SHP77 (cell line): ENCODE measurements at regions not wholly inside any gene's neighbourhood (a gene's known extent, or its start where the extent isn't known, plus 50 kb on each side); places are given as distances from the start of the nearest gene placed in this dataset.

ENCODE experiments used
- DNase-seq, 2 experiments: peaks; one replicate each; lab custom pipeline; 2025; lab: John Stamatoyannopoulos, UW

- DNase-seq: no peak
Observed at GRCh38 chr13:34312578-34312977, 494.6 kb downstream of the RFC3 start.

GRCh38 chr13:34320084-34320483 lies 502.1 kb downstream of the RFC3 start:
- DNase-seq: no peak

DNA sequence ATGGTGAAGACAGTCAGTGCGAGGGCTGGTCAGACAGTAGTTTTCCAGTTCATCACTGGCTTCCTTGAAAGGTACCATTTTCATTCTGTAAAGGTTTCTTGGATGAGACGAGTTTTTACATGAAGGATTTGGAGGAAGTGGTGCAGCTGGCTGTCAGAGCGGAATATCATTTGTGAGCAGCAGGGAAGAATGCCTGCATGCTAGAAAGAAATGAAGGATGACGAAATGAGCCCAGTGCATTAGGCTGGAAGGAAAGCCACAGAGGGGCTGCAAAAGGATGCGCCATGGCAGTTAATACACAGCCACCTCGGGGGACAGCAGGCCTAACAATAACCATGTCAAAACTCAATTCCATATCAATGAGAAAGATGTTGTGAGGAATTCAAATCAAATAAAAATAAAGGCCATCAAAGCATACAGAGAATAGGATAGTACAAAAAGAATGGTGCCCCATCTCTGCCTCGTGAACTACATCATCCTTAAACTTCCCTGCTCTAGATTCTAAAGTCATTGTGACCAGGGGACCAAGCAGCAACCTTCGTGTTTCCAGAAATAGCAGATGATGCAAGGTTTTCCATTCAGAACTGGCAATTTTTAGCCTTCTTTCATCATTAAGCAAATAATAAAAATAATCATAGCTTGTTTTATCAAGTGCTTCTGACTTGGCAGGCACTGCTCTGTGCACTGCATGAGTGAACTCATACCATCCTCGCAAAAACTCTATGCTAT lies 504.2 kb downstream of the RFC3 start:
- no peak for DNase-seq

GRCh38 chr13:34322743-34323074 lies 504.8 kb downstream of the RFC3 start:
- no peak for DNase-seq

DNA sequence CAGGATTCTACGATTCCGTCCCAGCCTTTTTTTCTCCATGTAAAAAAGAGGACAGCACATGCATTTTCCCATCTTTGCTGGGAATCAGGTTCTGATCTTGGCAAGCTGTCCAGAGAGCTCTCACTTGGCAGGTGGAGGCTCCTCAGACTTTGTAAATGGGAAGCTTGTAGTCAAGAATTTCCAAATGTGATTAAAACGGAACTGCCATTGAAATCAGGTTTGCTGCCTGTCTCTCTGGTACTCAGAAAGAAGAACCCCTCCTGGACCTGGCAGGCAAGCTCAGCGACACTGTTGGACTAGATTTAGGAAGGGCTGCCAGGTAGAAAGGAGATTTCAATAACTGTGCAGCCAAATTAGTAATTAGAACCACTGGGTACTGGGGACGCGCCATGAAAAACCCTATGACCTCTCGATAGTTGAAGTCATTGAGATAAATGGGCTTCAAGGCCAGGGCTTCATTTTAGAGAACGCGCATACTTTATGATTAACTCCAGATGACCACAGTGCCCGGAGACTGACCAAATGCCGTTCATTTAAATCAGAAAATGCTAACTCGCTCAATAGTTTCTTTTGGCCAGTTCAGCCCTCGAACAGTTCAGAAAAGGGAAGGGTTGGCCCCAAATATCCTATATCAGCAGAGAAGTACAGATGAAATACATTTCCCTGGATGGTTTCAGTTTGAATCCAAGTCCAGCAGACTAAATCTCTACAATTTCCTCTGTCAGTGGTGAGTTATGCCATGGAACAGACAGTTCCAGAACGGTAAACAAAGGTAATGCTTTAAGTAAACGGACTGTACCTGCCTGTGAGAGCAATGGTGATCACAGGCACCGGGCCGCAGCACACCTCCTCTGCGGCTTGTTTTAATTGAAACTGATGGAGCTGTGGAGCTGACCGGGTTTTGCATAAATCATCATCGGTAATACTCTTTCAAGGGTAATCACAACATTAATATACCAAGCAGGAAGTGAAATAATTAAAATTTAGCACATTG lies 517.4 kb downstream of the RFC3 start:
- no peak for DNase-seq

GRCh38 chr13:34338102-34338501 lies 520.2 kb downstream of the RFC3 start:
- no peak for DNase-seq

DNA sequence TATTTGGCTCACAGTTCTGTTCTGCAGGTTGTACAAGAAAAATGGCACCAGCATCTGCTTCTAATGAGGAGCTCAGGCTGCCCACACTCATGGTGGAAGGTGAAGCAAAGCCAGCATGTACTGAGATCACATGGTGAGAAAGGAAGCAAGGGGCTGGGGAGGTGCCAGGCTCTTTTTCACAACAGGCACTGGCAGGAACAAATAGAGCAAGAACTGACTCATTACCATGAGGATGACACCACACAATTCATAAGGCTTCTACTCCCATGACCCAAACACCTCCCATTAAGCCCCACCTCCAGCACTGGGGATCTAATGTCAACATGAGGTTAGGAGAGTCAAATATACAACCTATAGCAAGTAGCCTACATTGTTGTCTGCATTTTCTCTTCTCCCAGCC lies 522.6 kb downstream of the RFC3 start:
- DNase-seq: peak in 1 of 2 experiments; percentile 1

DNA sequence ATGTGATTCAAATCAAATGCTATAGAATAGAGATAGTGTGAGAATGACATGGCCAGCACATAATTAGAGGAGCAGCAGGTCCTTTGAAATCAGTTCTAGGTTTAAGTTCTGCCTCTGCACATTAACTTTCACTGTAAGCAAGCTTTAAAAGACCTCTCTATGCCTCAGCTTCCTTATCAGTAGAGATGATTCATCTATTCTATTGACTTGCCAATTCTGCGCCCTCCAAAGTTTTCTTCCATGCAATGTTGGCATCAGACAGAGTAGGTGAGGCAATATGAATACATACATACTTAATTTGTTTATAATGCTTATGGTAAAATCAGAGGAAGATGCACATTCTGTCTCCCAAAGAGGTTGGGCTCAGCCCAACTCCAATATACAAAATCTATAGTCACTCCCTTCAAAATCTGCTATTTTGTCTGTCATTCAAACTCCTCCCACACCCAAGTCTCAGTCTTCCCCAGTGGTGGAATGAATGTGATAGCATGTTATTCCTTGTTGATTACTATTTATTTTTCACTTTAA lies 525.5 kb downstream of the RFC3 start:
- DNase-seq: no peak

DNA sequence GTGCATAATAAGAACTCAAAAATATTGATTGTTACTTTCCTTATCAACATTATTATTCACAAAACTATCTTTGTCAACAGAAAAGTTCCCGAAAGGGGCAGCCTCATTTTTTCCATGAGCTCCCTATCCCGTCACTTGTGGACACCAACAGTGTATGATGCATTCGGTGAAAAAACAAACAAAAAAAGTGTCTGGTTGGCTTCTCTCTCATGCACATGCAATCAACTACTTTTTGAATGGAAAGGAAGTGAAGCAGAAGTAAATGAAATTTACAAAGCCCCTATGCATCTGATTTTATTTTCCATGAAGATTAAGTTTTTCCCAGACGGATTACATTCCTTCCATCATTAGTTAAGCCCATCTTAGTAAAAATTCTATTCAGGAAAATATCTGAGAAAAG lies 526.9 kb downstream of the RFC3 start:
- no peak for DNase-seq

GRCh38 chr13:34345258-34345965 lies 527.5 kb downstream of the RFC3 start:
- DNase-seq: no peak

- DNase-seq: no peak
Observed at GRCh38 chr13:34346626-34347025, 528.7 kb downstream of the RFC3 start.

DNA sequence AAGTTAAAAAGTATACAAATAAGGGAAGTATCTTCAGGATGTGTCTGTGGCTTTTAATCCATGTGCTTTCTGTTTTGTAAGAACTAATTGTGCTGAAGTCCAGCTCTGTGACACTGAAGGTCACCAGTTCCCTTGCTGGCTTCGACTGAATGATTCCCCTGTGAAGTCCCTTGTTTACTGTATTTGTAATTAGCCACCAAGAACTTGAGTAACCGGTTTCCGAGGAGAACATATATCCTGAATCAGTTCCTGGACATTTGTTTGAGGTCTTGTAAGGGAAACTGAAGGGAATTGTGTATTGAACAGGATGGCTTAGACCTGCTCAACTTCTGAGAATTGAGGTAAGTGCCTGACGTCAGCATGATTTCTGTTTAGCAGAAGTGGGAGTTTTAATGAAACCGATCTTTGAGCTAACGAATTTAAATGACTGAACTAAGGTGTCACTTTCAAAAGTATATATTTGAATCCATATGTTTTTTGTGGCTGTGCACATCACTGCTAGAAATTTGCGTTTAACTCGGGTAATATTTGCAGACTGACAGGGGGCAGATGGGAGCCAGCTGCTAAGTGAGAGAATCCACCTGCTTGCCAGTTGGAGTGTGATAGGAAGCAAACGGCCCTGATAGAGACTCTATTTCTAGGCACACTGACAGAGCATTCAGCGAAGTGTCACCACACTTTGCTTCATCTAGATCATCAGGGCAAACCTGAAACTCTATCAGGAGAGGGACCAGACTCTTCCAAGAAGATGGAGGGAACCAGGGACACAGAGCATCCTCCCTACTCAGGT lies 530.0 kb downstream of the RFC3 start:
- peak; percentile 54 to 74 for DNase-seq

DNA sequence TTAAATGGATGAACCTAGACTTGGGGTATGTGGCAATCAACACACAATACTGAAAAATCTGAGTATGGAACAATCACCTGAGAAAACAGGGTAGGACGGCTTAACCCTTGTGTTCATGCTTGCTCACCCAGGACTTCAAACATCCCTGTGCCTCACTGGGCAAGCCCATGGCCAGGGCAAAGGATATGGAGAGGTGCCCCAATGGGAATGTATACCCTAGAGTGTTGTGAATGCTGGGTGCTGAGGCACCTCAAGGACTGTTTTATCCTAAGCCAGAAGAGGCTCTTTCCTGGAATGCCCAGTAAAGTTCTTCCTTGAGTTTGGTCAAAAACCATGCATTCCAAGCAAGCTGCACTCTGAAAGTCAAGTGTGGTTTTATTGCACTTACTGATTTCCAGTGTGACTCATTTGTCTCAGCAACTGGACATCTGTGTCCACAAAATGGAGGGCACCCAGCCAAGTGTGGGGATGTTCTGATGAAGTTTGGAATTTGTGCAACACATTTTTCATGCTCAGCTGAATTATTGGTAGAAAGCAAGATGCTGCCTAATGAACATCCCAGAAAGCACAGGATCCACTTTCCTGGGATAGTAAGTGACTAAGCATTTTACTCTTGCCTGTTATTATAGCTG lies 531.3 kb downstream of the RFC3 start:
- DNase-seq: peak; percentile 76 to 82

DNA sequence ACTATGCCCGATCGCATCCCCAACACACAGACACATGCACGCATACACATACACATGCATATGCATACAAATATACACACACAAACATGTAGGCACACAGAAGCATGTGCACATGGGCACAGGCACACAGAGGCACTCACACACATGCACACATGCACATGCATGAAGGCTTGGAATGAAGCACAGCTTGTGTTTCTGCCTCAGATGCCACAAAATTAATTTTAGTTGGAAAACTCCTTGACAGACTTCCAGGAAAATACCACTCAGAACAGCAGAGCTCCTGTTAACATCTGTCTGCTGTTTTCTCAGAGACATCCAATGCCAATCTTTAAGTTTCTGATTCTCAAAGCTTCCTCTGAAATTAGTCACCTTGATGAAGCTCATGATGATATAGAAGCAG lies 532.7 kb downstream of the RFC3 start:
- no peak for DNase-seq

GRCh38 chr13:34351134-34351533 lies 533.2 kb downstream of the RFC3 start:
- DNase-seq: no peak

- DNase-seq: no peak
Observed at GRCh38 chr13:34352958-34353357, 535.0 kb downstream of the RFC3 start.

GRCh38 chr13:34356686-34357434 lies 538.9 kb downstream of the RFC3 start:
- no peak for DNase-seq

DNA sequence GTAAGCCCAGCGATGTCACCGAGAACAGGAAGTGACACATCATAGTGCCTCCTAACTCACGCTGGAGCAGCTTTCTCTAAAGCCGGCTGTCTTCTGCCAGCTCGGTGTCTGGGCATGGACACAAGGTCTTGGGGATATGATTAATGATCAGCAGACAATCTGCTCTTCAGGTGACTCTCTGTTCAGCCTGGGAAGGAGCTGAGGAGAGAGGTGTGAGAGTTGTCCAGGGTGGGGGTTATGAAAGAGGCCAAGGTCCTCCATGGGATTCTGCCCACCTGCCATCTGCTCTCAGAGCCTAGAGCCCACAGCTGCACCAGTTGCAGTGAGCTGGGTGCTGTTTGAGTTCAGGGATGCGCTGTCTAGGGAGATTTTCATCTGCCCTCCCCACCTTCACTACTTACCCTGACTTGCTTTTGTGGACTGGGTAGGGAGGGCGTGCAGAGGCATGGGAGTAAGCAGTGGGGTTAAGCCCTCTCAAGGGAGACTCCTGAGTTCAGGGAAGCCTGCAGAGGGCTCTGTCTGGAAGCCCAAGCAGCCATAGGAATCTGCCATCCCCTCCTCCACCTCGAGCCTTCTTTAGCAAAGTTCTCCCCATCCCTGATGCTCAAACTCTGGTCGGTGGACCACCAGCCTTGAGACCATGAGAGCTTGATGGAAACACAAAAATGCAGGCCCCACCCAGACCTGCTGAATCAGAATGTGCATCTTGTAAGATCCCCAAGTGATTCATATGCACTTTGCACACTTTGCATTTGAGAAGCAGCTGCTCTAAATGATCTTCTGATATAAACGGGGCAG lies 539.7 kb downstream of the RFC3 start:
- peak; percentile 44 to 66 for DNase-seq

DNA sequence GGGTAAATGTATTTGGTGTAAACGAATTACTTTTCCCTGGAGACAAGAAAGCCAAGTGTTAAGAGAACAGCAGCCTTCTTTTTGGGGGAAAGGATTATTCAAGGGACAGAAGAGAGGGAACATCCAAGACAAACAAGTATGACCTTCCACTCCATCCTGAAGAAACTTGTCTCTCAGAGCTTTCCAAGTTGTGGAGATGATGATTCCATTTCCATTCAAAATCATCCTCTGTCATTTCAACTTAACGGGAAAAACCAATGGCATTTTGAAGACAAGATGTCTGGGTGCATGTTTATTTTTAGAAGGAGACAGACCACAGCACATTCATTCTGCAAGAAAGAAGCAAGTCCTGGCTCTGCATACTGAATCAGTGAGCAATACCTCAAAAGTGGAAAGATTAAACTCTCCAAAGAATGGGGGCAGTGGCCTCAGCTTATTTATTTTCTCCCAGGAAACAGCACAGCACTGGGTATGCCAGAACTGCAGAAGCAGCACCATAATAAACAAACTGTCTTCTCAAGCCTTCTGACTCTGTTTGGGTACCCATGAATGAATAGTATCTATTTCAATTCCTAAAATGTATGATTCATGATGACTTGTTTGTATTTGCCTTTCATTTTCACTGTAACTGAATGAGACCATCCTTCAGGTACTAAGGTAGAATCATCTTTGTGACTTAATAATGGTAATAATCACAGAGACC lies 541.0 kb downstream of the RFC3 start:
- no peak for DNase-seq
